ENCODE measurements at regions not wholly inside any gene's neighbourhood (a gene's known extent, or its start where the extent isn't known, plus 50 kb on each side); places are given as distances from the start of the nearest gene placed in this dataset.

- TF ChIP-seq EP300 (IDR thresholded peaks at IDR 0.05; ENCODE audit: borderline replicate concordance) (no peak), EGR1 (IDR thresholded peaks at IDR 0.05) (no peak), USF1 (IDR thresholded peaks at IDR 0.05) (no peak), CEBPB (IDR thresholded peaks at IDR 0.05) (no peak), TEAD4 (IDR thresholded peaks at IDR 0.05) (no peak), MAX (IDR thresholded peaks at IDR 0.05) (no peak), NFIC (IDR thresholded peaks at IDR 0.05) (no peak), TAF1 (IDR thresholded peaks at IDR 0.05; ENCODE audit: low read depth) (no peak), TCF12 (IDR thresholded peaks at IDR 0.05; ENCODE audit: low read depth) (no peak), YY1 (IDR thresholded peaks at IDR 0.05; ENCODE audit: low read depth) (no peak), RAD21 (IDR thresholded peaks at IDR 0.05; ENCODE audit: low read depth) (no peak), ZBTB7A (IDR thresholded peaks at IDR 0.05; ENCODE audit: low read depth) (no peak), FOXM1 (IDR thresholded peaks at IDR 0.05; ENCODE audit: borderline replicate concordance, low read depth) (no peak), REST (IDR thresholded peaks at IDR 0.05; ENCODE audit: low read depth) (no peak), CREB1 (IDR thresholded peaks at IDR 0.05; ENCODE audit: low read depth) (no peak)
These were observed 103.5 kb upstream of the CADM1 start for GRCh38 chr11:115607621-115608221.

- no peak for TF ChIP-seq CEBPB (IDR thresholded peaks at IDR 0.05)
- no peak for TF ChIP-seq YY1 (IDR thresholded peaks at IDR 0.05; ENCODE audit: low read depth)
- TF ChIP-seq TAF1 (IDR thresholded peaks at IDR 0.05; ENCODE audit: low read depth) = no peak
- TF ChIP-seq MAX (IDR thresholded peaks at IDR 0.05) = no peak
- no peak for TF ChIP-seq RAD21 (IDR thresholded peaks at IDR 0.05; ENCODE audit: low read depth)
These were observed 102.4 kb upstream of the CADM1 start for GRCh38 chr11:115606498-115607220.

- TF ChIP-seq CEBPB (IDR thresholded peaks at IDR 0.05) (no peak), USF1 (IDR thresholded peaks at IDR 0.05) (no peak), REST (IDR thresholded peaks at IDR 0.05; ENCODE audit: low read depth) (no peak), CREB1 (IDR thresholded peaks at IDR 0.05; ENCODE audit: low read depth) (no peak), FOXM1 (IDR thresholded peaks at IDR 0.05; ENCODE audit: borderline replicate concordance, low read depth) (no peak), RAD21 (IDR thresholded peaks at IDR 0.05; ENCODE audit: low read depth) (no peak), EP300 (IDR thresholded peaks at IDR 0.05; ENCODE audit: borderline replicate concordance) (no peak), TEAD4 (IDR thresholded peaks at IDR 0.05) (no peak), NFIC (IDR thresholded peaks at IDR 0.05) (no peak), TAF1 (IDR thresholded peaks at IDR 0.05; ENCODE audit: low read depth) (no peak), ZBTB7A (IDR thresholded peaks at IDR 0.05; ENCODE audit: low read depth) (no peak)
These were observed 101.8 kb upstream of the CADM1 start for GRCh38 chr11:115605871-115606497.

- TF ChIP-seq YY1 (IDR thresholded peaks at IDR 0.05; ENCODE audit: low read depth) (no peak), TAF1 (IDR thresholded peaks at IDR 0.05; ENCODE audit: low read depth) (no peak), CREB1 (IDR thresholded peaks at IDR 0.05; ENCODE audit: low read depth) (no peak), TCF12 (IDR thresholded peaks at IDR 0.05; ENCODE audit: low read depth) (no peak), RAD21 (IDR thresholded peaks at IDR 0.05; ENCODE audit: low read depth) (no peak), EP300 (IDR thresholded peaks at IDR 0.05; ENCODE audit: borderline replicate concordance) (no peak), EGR1 (IDR thresholded peaks at IDR 0.05) (no peak), ZBTB7A (IDR thresholded peaks at IDR 0.05; ENCODE audit: low read depth) (no peak)
These were observed 94.9 kb upstream of the CADM1 start for GRCh38 chr11:115599125-115599524.

- TF ChIP-seq TEAD4 (IDR thresholded peaks at IDR 0.05) = no peak
- TF ChIP-seq TCF12 (IDR thresholded peaks at IDR 0.05; ENCODE audit: low read depth) = no peak
- TF ChIP-seq RAD21 (IDR thresholded peaks at IDR 0.05; ENCODE audit: low read depth) = no peak
- no peak for TF ChIP-seq TAF1 (IDR thresholded peaks at IDR 0.05; ENCODE audit: low read depth)
- TF ChIP-seq EP300 (IDR thresholded peaks at IDR 0.05; ENCODE audit: borderline replicate concordance) = no peak
- no peak for TF ChIP-seq YY1 (IDR thresholded peaks at IDR 0.05; ENCODE audit: low read depth)
- TF ChIP-seq CEBPB (IDR thresholded peaks at IDR 0.05) = no peak
- TF ChIP-seq MAX (IDR thresholded peaks at IDR 0.05) = no peak
- no peak for TF ChIP-seq USF1 (IDR thresholded peaks at IDR 0.05)
- no peak for TF ChIP-seq REST (IDR thresholded peaks at IDR 0.05; ENCODE audit: low read depth)
- TF ChIP-seq FOXM1 (IDR thresholded peaks at IDR 0.05; ENCODE audit: borderline replicate concordance, low read depth) = no peak
- TF ChIP-seq CREB1 (IDR thresholded peaks at IDR 0.05; ENCODE audit: low read depth) = no peak
- no peak for TF ChIP-seq EGR1 (IDR thresholded peaks at IDR 0.05)
These were observed 94.2 kb upstream of the CADM1 start for GRCh38 chr11:115598257-115598901.

Data from Ishikawa (cell line).